Activated CD8-positive, alpha-beta T cell treated with anti-CD3 and anti-CD28 coated beads, Interleukin-2, amount 10 ng/mL, durations not matched to agents 7 days and 5 days (primary cell): ENCODE measurements at regions not wholly inside any gene's neighbourhood (a gene's known extent, or its start where the extent isn't known, plus 50 kb on each side); places are given as distances from the start of the nearest gene placed in this dataset.

Experiments
- ATAC-seq: fragments of 150-1000 bp; cut with Tn5 transposase; one replicate; pipeline ENCODE4 v1.10.0; 2021; ENCODE audit warnings: moderate library complexity
- CTCF ChIA-PET: fragments of 350-600 bp; sonication (Branson Sonifier 250); formaldehyde crosslinking; loops from one replicate; lab custom pipeline; 2021; ENCODE audit warnings: antibody characterized with exemption; lab: Charles Lee
- POLR2A ChIA-PET: fragments of 350-600 bp; sonication (Branson Sonifier 250); formaldehyde crosslinking; loops from one replicate; lab custom pipeline; 2021; ENCODE audit warnings: antibody characterized with exemption; lab: Charles Lee
- DNase-seq: peaks from one replicate; pipeline ENCODE4 v3.0.0-alpha.2; 2020
- H3K27ac Mint-ChIP-seq: one replicate; pipeline ENCODE4 v1.8.0; 2021; ENCODE audit warnings: mild to moderate bottlenecking, mixed read lengths
- H3K27me3 Mint-ChIP-seq: one replicate; pipeline ENCODE4 v1.8.0; 2021; ENCODE audit warnings: low read depth, mixed read lengths
- H3K36me3 Mint-ChIP-seq: one replicate; pipeline ENCODE4 v1.8.0; 2021; ENCODE audit warnings: low read depth, mixed read lengths
- H3K4me1 Mint-ChIP-seq: one replicate; pipeline ENCODE4 v1.8.0; 2021; ENCODE audit warnings: low read depth, mixed read lengths
- H3K4me3 Mint-ChIP-seq: one replicate; pipeline ENCODE4 v1.8.0; 2021; ENCODE audit warnings: mild to moderate bottlenecking, mixed read lengths
- H3K9me3 Mint-ChIP-seq: one replicate; pipeline ENCODE4 v1.8.0; 2022; ENCODE audit warnings: mixed read lengths; ENCODE audit not compliant: insufficient read depth

- Mint-ChIP-seq H3K4me1 (peaks cover 33% of the 10 kb centered on the region), H3K4me3 (no peak overlapping the region), H3K9me3 (peaks cover 11% of the 10 kb centered on the region), H3K27me3 (no peaks in the 10 kb centered on the region), H3K27ac (no peak overlapping the region), H3K36me3 (peaks cover 5% of the 10 kb centered on the region)
- ChIA-PET CTCF (no interaction called here), POLR2A (no interaction called here)
- no peak for DNase-seq
- no peak for ATAC-seq
Measured at GRCh38 chr6:110558575-110558974, 82.2 kb upstream of the SLC22A16 start.

DNA sequence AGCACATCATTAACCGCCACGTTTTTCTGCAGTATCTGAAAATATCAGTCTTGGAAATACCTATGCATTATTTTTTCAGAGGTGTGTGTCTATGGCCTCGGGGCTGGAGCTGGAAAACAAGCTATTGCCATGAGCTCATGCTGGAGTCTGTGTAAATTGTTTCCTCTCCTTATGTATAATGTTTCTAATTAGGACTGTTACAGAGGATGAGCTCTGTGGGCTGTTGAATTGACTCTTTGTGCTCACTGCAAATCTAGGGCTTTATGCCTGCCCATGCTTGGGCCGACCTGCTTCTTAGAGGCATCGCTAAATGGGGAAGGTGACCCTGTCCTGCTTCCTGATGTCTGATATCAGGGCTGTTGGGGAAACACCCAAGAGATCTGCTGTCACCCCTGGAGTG, 80.8 kb upstream of the SLC22A16 start:
- no peak overlapping the region for H3K27ac Mint-ChIP-seq
- no peak overlapping the region for H3K4me3 Mint-ChIP-seq
- peaks cover 33% of the 10 kb centered on the region for H3K4me1 Mint-ChIP-seq
- CTCF ChIA-PET = interaction anchor here (1.0 to 1.3 kb wide), 2 partner anchors 10 to 11 kb away, joined by 3 read pairs; no protein-coding TSS in a partner anchor
- no peak for ATAC-seq
- peaks cover 11% of the 10 kb centered on the region for H3K9me3 Mint-ChIP-seq
- no peak for DNase-seq
- H3K36me3 Mint-ChIP-seq = peaks cover 5% of the 10 kb centered on the region
- POLR2A ChIA-PET = no interaction called here
- H3K27me3 Mint-ChIP-seq = no peaks in the 10 kb centered on the region

DNA sequence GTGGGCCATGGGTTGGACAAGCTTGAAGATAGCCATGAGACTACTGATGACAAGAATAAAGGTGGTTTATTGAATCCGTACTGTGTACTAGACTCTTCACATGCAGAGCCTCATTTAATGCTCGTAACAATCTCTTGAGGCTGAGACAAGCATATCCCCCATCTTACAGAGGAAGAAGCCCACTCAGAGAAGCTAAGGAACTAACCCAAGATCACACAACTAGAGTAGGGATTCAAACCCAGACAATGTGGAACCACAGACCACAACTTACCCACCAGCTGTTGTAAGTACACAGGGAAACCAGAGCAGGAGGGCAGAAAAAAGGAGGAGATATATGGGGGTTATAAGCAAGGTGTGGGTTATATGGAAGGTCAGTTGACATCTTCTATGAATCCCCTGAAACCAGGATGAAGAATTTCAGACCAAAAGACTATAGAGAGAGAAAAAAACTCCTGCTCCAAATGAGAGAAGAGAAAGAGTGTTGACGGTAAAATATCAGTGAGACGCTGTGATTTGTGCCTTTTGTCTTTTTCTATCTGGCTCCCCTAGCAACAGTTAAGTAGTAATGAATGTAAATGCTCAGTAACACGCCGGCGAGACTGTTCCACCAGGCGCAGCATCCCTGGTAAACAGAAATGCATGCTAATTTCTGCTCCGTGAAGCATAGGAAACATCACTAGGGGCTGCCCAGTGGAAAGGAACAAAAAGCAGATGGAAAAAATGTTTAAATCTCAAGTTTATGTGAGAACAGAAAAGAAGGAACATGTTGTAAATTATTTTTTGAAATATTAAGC, 80.1 kb upstream of the SLC22A16 start:
- ATAC-seq (no peak), DNase-seq (no peak)
- Mint-ChIP-seq H3K36me3 (peaks cover 3% of the 10 kb centered on the region), H3K4me3 (no peak overlapping the region), H3K27me3 (no peaks in the 10 kb centered on the region), H3K9me3 (peaks cover 11% of the 10 kb centered on the region), H3K27ac (no peak overlapping the region), H3K4me1 (peaks cover 26% of the 10 kb centered on the region)
- POLR2A ChIA-PET = interaction anchor here (0.6 kb wide), 1 partner anchor 318 kb away, joined by 3 read pairs; no protein-coding TSS in a partner anchor
- CTCF ChIA-PET = interaction anchor here (1.0 to 1.3 kb wide), 3 partner anchors 9 to 29 kb away, joined by 3 to 4 read pairs (median 3); no protein-coding TSS in a partner anchor

DNA sequence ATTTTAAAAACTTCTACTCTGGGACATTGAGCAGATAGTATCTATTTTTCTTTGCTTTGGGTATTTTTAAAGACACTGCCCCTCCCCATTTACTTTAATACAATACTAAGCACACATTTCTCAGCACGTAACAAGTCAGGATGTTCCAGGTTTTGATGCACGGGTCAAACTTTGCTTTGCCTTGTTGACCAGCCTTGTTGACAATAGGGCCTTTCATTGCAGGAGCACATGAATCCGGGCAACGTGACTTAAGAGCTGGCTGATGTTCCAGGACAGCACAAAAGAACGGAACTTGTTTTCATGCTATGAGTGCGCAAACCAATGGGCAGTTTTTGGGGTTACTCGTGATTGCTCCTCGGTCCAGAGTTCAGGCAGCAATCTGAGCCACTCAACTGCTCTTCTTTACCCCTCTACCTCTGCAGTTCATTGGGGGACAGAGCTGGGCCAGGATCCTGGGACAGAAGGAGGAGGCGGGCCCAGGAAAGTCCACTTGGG, 78.6 kb upstream of the SLC22A16 start:
- H3K36me3 Mint-ChIP-seq = peaks cover 3% of the 10 kb centered on the region
- no peaks in the 10 kb centered on the region for H3K27me3 Mint-ChIP-seq
- peaks cover 11% of the 10 kb centered on the region for H3K4me1 Mint-ChIP-seq
- ATAC-seq = no peak
- DNase-seq = no peak
- H3K4me3 Mint-ChIP-seq = no peak overlapping the region
- peaks cover 15% of the 10 kb centered on the region for H3K9me3 Mint-ChIP-seq
- ChIA-PET POLR2A (no interaction called here), CTCF (no interaction called here)
- no peak overlapping the region for H3K27ac Mint-ChIP-seq

DNA sequence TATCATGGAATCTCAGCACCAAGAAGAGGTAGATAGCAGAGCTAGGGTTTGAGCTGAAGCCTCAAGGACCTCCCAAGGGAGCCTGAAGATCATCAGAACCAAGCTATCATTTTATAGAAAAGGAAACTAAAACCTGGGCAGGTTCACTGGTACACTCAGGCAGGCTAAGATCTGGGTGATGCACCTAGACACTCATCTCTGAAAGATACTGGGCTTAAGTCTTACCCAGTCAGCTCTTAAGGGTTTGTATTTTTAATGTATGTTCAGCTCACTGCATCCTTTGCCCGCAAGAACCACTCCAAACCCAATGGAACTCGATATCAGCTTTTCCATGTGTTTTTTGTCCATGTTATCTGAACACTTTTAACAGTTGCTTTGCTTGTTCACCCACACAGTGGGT, 78.0 kb upstream of the SLC22A16 start:
- Mint-ChIP-seq H3K27me3 (no peaks in the 10 kb centered on the region), H3K9me3 (peaks cover 15% of the 10 kb centered on the region), H3K4me3 (no peak overlapping the region), H3K4me1 (peaks cover 6% of the 10 kb centered on the region), H3K36me3 (peaks cover 3% of the 10 kb centered on the region), H3K27ac (no peak overlapping the region)
- ATAC-seq = no peak
- DNase-seq = no peak
- CTCF ChIA-PET = interaction anchor here (0.6 kb wide), 1 partner anchor 27 kb away, joined by 3 read pairs; no protein-coding TSS in a partner anchor
- POLR2A ChIA-PET = no interaction called here

GRCh38 chr6:110552901-110553641, 76.7 kb upstream of the SLC22A16 start:
- no peak overlapping the region for H3K4me3 Mint-ChIP-seq
- H3K36me3 Mint-ChIP-seq = no peaks in the 10 kb centered on the region
- peaks cover 2% of the 10 kb centered on the region for H3K4me1 Mint-ChIP-seq
- H3K27ac Mint-ChIP-seq = no peak overlapping the region
- no peak for ATAC-seq
- POLR2A ChIA-PET = no interaction called here
- H3K27me3 Mint-ChIP-seq = no peaks in the 10 kb centered on the region
- DNase-seq = no peak
- H3K9me3 Mint-ChIP-seq = peaks cover 10% of the 10 kb centered on the region
- CTCF ChIA-PET = no interaction called here

DNA sequence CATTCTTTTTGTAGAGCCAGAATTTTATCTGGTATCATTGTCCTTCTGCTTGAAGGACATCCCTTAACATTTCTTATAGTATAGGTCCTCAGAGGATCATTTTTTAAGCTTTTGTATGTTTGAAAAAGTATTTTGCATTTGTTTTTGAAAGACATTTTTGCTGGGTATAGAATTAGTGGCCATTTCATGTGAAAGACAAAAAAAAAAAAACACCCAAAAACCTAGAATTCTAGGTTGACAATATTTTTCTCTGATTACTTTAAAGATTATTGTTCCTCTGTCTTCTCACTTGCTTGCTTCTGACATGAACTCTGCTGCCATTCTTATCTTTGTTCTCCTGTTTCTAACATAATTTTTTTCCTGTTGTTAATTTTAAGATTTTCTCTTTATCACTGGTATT, 75.7 kb upstream of the SLC22A16 start:
- Mint-ChIP-seq H3K9me3 (peaks cover 10% of the 10 kb centered on the region), H3K4me1 (peaks cover 2% of the 10 kb centered on the region), H3K27ac (no peak overlapping the region), H3K27me3 (peaks cover 4% of the 10 kb centered on the region), H3K4me3 (no peak overlapping the region), H3K36me3 (no peaks in the 10 kb centered on the region)
- ATAC-seq = no peak
- POLR2A ChIA-PET = interaction anchor here (0.6 kb wide), 1 partner anchor 406 kb away, joined by 3 read pairs; the partner anchor contains the start of gene GTF3C6
- DNase-seq = no peak
- CTCF ChIA-PET = interaction anchor here (1.7 kb wide), 1 partner anchor 9 kb away, joined by 8 read pairs; no protein-coding TSS in a partner anchor

- Mint-ChIP-seq H3K4me3 (no peak overlapping the region), H3K27ac (no peak overlapping the region), H3K4me1 (no peaks in the 10 kb centered on the region), H3K36me3 (no peaks in the 10 kb centered on the region), H3K9me3 (peaks cover 10% of the 10 kb centered on the region), H3K27me3 (peaks cover 4% of the 10 kb centered on the region)
- ChIA-PET POLR2A (no interaction called here), CTCF (interaction anchor here (1.7 kb wide), 1 partner anchor 10 kb away, joined by 8 read pairs; no protein-coding TSS in a partner anchor)
- DNase-seq = no peak
- ATAC-seq = no peak
Measured at GRCh38 chr6:110551088-110551487, 74.7 kb upstream of the SLC22A16 start.

GRCh38 chr6:110550353-110550752, 73.9 kb upstream of the SLC22A16 start:
- Mint-ChIP-seq H3K27ac (no peak overlapping the region), H3K36me3 (no peaks in the 10 kb centered on the region), H3K9me3 (peaks cover 11% of the 10 kb centered on the region), H3K27me3 (peaks cover 4% of the 10 kb centered on the region), H3K4me3 (no peak overlapping the region), H3K4me1 (no peaks in the 10 kb centered on the region)
- POLR2A ChIA-PET = no interaction called here
- ATAC-seq = no peak
- CTCF ChIA-PET = no interaction called here
- DNase-seq = no peak

- H3K4me3 Mint-ChIP-seq = no peak overlapping the region
- no peaks in the 10 kb centered on the region for H3K36me3 Mint-ChIP-seq
- ATAC-seq (no peak), DNase-seq (no peak)
- POLR2A ChIA-PET = no interaction called here
- CTCF ChIA-PET = no interaction called here
- H3K27me3 Mint-ChIP-seq = peaks cover 7% of the 10 kb centered on the region
- peaks cover 18% of the 10 kb centered on the region for H3K9me3 Mint-ChIP-seq
- no peak overlapping the region for H3K27ac Mint-ChIP-seq
- no peaks in the 10 kb centered on the region for H3K4me1 Mint-ChIP-seq
Measured at GRCh38 chr6:110549277-110549676, 72.9 kb upstream of the SLC22A16 start.

DNA sequence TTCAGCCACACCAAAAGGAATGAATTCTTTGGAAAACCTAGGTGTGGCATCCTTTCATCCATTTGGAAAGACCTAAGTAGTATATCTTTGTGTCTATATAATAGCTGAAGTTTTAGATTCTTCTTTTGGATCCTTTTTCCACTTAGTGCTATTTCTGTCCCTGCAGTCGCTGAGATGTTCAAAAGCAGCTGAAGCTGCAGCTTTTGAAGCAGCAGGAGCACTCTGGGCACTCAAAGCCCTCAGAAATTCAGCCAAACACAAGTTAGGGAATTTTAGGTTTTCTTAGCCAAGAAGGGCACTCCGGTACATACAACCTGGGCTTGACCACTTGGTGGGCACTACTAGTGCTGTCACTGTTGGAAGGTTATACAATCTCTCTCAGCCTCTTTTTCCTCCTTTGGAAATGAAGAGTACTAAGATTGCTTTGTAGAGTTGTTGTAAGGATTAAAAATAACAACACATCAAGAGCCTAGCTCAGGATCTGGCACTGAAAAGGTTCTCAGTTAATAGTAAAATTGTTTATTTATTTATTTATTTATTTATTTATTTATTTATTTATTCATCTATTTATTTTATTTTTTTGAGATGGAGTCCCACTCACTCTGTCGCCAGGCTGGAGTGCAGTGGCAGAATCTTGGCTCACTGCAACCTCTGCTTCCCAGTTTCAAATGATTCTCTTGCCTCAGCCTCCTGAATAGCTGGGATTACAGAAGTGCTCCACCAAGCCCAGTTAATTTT, 71.9 kb upstream of the SLC22A16 start:
- no peaks in the 10 kb centered on the region for H3K36me3 Mint-ChIP-seq
- ChIA-PET POLR2A (no interaction called here), CTCF (no interaction called here)
- no peak for ATAC-seq
- DNase-seq = no peak
- peaks cover 7% of the 10 kb centered on the region for H3K27me3 Mint-ChIP-seq
- peaks cover 2% of the 10 kb centered on the region for H3K4me1 Mint-ChIP-seq
- H3K27ac Mint-ChIP-seq = no peak overlapping the region
- H3K9me3 Mint-ChIP-seq = peaks cover 18% of the 10 kb centered on the region
- no peak overlapping the region for H3K4me3 Mint-ChIP-seq
